GM18499 (cell line): ENCODE measurements at regions not wholly inside any gene's neighbourhood (a gene's known extent, or its start where the extent isn't known, plus 50 kb on each side); places are given as distances from the start of the nearest gene placed in this dataset.
"Not testable (repeated sequence)": the region's sequence is repeated elsewhere in the genome, so short reads cannot be mapped to it uniquely, and the experiment has no call there.

ENCODE experiments used
- ATAC-seq: cut with Tn5 transposase; IDR thresholded peaks from one replicate; pipeline ENCODE4 v1.9.1; 2021; ENCODE audit warnings: moderate number of reproducible peaks; ENCODE audit not compliant: insufficient read depth, unreplicated experiment

- no peak for ATAC-seq
Measured at GRCh38 chr2:182593394-182593975, 122.6 kb upstream of the DNAJC10 start.

GRCh38 chr2:182594286-182594685, 121.8 kb upstream of the DNAJC10 start:
- no peak for ATAC-seq

- ATAC-seq = no peak
Measured at GRCh38 chr2:182595650-182596049, 120.4 kb upstream of the DNAJC10 start.

GRCh38 chr2:182597570-182598295, 118.3 kb upstream of the DNAJC10 start:
- ATAC-seq = no peak

GRCh38 chr2:182598626-182599025, 117.4 kb upstream of the DNAJC10 start:
- ATAC-seq = no peak

- no peak for ATAC-seq
Measured at GRCh38 chr2:182605166-182605565, 110.9 kb upstream of the DNAJC10 start.

- peak; percentile 58 for ATAC-seq
Measured at GRCh38 chr2:182606728-182607681, 109.1 kb upstream of the DNAJC10 start.

GRCh38 chr2:182608181-182608845, 107.7 kb upstream of the DNAJC10 start:
- ATAC-seq = no peak

- ATAC-seq = not testable (repeated sequence)
Measured at GRCh38 chr2:182609005-182609404, 107.1 kb upstream of the DNAJC10 start.

- no peak for ATAC-seq
Measured at GRCh38 chr2:182610231-182610630, 105.8 kb upstream of the DNAJC10 start.

GRCh38 chr2:182611009-182611408, 105.0 kb upstream of the DNAJC10 start:
- ATAC-seq = no peak

- no peak for ATAC-seq
Measured at GRCh38 chr2:182615036-182615435, 101.0 kb upstream of the DNAJC10 start.

- ATAC-seq = no peak
Measured at GRCh38 chr2:182616471-182617393, 99.3 kb upstream of the DNAJC10 start.

- ATAC-seq = no peak
Measured at GRCh38 chr2:182618672-182619079, 97.4 kb upstream of the DNAJC10 start.

- no peak for ATAC-seq
Measured at GRCh38 chr2:182619276-182619675, 96.8 kb upstream of the DNAJC10 start.

GRCh38 chr2:182621191-182621590, 94.9 kb upstream of the DNAJC10 start:
- ATAC-seq = no peak

- ATAC-seq = no peak
Measured at GRCh38 chr2:182621810-182622209, 94.2 kb upstream of the DNAJC10 start.

GRCh38 chr2:182622231-182622630, 93.8 kb upstream of the DNAJC10 start:
- ATAC-seq = no peak

- no peak for ATAC-seq
Measured at GRCh38 chr2:182625814-182626213, 90.2 kb upstream of the DNAJC10 start.
